GM21717 (cell line): ENCODE measurements at regions not wholly inside any gene's neighbourhood (a gene's known extent, or its start where the extent isn't known, plus 50 kb on each side); places are given as distances from the start of the nearest gene placed in this dataset.

Experiments used
- ATAC-seq: cut with Tn5 transposase; IDR thresholded peaks from one replicate; pipeline ENCODE4 v1.9.1; 2021; ENCODE audit warnings: mild to moderate bottlenecking, moderate library complexity; ENCODE audit not compliant: unreplicated experiment

GRCh38 chr18:8962855-8963635, 139.5 kb upstream of the NDUFV2 start:
- ATAC-seq: no peak

GRCh38 chr18:8963876-8964275, 138.6 kb upstream of the NDUFV2 start:
- no peak for ATAC-seq

- no peak for ATAC-seq
These were observed 137.1 kb upstream of the NDUFV2 start for GRCh38 chr18:8965398-8965797.

- ATAC-seq: no peak
These were observed 135.7 kb upstream of the NDUFV2 start for GRCh38 chr18:8966821-8967220.

- ATAC-seq: no peak
These were observed 134.9 kb upstream of the NDUFV2 start for GRCh38 chr18:8967573-8967972.

GRCh38 chr18:8969639-8970390, 132.7 kb upstream of the NDUFV2 start:
- no peak for ATAC-seq

- ATAC-seq: no peak
These were observed 131.7 kb upstream of the NDUFV2 start for GRCh38 chr18:8970843-8971242.

GRCh38 chr18:8972116-8972515, 130.4 kb upstream of the NDUFV2 start:
- ATAC-seq: no peak

- no peak for ATAC-seq
These were observed 128.2 kb upstream of the NDUFV2 start for GRCh38 chr18:8974279-8974678.

- no peak for ATAC-seq
These were observed 127.8 kb upstream of the NDUFV2 start for GRCh38 chr18:8974696-8975095.

- ATAC-seq: no peak
These were observed 126.9 kb upstream of the NDUFV2 start for GRCh38 chr18:8975624-8976023.

- ATAC-seq: no peak
These were observed 125.9 kb upstream of the NDUFV2 start for GRCh38 chr18:8976606-8977005.

- ATAC-seq: no peak
These were observed 125.3 kb upstream of the NDUFV2 start for GRCh38 chr18:8977166-8977565.

- ATAC-seq: no peak
These were observed 124.8 kb upstream of the NDUFV2 start for GRCh38 chr18:8977701-8978100.

GRCh38 chr18:8978394-8978793, 124.1 kb upstream of the NDUFV2 start:
- ATAC-seq: no peak

- ATAC-seq: no peak
These were observed 123.1 kb upstream of the NDUFV2 start for GRCh38 chr18:8979258-8979988.

GRCh38 chr18:8980496-8980895, 122.0 kb upstream of the NDUFV2 start:
- ATAC-seq: no peak

- no peak for ATAC-seq
These were observed 121.6 kb upstream of the NDUFV2 start for GRCh38 chr18:8980918-8981317.

- no peak for ATAC-seq
These were observed 119.9 kb upstream of the NDUFV2 start for GRCh38 chr18:8982416-8983183.

- no peak for ATAC-seq
These were observed 119.3 kb upstream of the NDUFV2 start for GRCh38 chr18:8983195-8983594.

GRCh38 chr18:8984131-8984721, 118.3 kb upstream of the NDUFV2 start:
- no peak for ATAC-seq
